Neural cell (in vitro differentiated cells): ENCODE measurements at regions not wholly inside any gene's neighbourhood (a gene's known extent, or its start where the extent isn't known, plus 50 kb on each side); places are given as distances from the start of the nearest gene placed in this dataset.

Experiments used
- H2AFZ ChIP-seq: fragments of 200-600, 300-800 bp; sonication (generic), shearing (Covaris generic); 2 replicates; pipeline ENCODE4 v1.6.0; 2014; ENCODE audit warnings: low read depth, mild to moderate bottlenecking, antibody characterized with exemption, low read length, moderate library complexity
- H3F3A ChIP-seq: fragments of 200-600 bp; shearing (Covaris generic); 2 replicates; pipeline ENCODE4 v1.6.1; 2016; ENCODE audit warnings: mild to moderate bottlenecking, moderate library complexity, mixed read lengths, antibody characterized with exemption, low read length; ENCODE audit not compliant: insufficient read depth, poor library complexity, severe bottlenecking
- H3K27ac ChIP-seq: fragments of 200-600, 300-800 bp; sonication (generic), shearing (Covaris generic); 2 replicates; pipeline ENCODE4 v1.5.1; 2014; ENCODE audit warnings: mild to moderate bottlenecking, low read length, moderate library complexity
- H3K27me3 ChIP-seq: fragments of 300-800, 200-600 bp; sonication (generic), shearing (Covaris generic); 2 replicates; pipeline ENCODE4 v1.6.0; 2014; ENCODE audit warnings: mild to moderate bottlenecking, low read depth, low read length, moderate library complexity; ENCODE audit not compliant: insufficient read depth
- H3K36me3 ChIP-seq: fragments of 300-800, 200-600 bp; sonication (generic), shearing (Covaris generic); 2 replicates; pipeline ENCODE4 v1.5.1; 2014; ENCODE audit warnings: mild to moderate bottlenecking, antibody characterized with exemption, low read length, moderate library complexity; ENCODE audit not compliant: insufficient read depth
- H3K4me2 ChIP-seq: fragments of 300-800, 200-600 bp; sonication (generic), shearing (Covaris generic); 2 replicates; pipeline ENCODE4 v1.6.0; 2014; ENCODE audit warnings: mild to moderate bottlenecking, low read length
- H3K4me3 ChIP-seq: fragments of 300-800, 200-600 bp; sonication (generic), shearing (Covaris generic); 2 replicates; pipeline ENCODE4 v1.5.1; 2014; ENCODE audit warnings: mild to moderate bottlenecking, low read length, moderate library complexity
- H3K79me2 ChIP-seq: fragments of 200-600 bp; shearing (Covaris generic); replicated peaks from 2 replicates; pipeline ENCODE4 v1.6.0; 2014; ENCODE audit warnings: mild to moderate bottlenecking, low read length, moderate library complexity; ENCODE audit not compliant: insufficient read depth
- H3K9ac ChIP-seq: fragments of 300-800, 200-600 bp; sonication (generic), shearing (Covaris generic); 2 replicates; pipeline ENCODE4 v1.6.1; 2016; ENCODE audit warnings: mild to moderate bottlenecking, low read length, mixed read lengths
- H3K9me2 ChIP-seq: fragments of 200-600 bp; shearing (Covaris generic); 2 replicates; pipeline ENCODE4 v1.6.1; 2016; ENCODE audit warnings: mild to moderate bottlenecking, low read length, mixed read lengths; ENCODE audit not compliant: insufficient read depth
- H3K9me3 ChIP-seq: fragments of 200-600, 300-800 bp; sonication (generic), shearing (Covaris generic); 2 replicates; pipeline ENCODE4 v1.6.1; 2016; ENCODE audit warnings: mild to moderate bottlenecking, mixed run types, low read length, moderate library complexity, mixed read lengths
- H4K20me1 ChIP-seq: fragments of 200-600 bp; shearing (Covaris generic); 2 replicates; pipeline ENCODE4 v1.6.1; 2016; ENCODE audit warnings: mild to moderate bottlenecking, mixed run types; ENCODE audit not compliant: insufficient read depth
- CTCF ChIP-seq: fragments of 450-650 bp; IDR thresholded peaks from 2 replicates; pipeline ENCODE4 v1.5.1; 2014; ENCODE audit warnings: antibody characterized with exemption, mild to moderate bottlenecking, moderate library complexity; ENCODE audit not compliant: poor library complexity, severe bottlenecking
- EP300 ChIP-seq: fragments of 450-650 bp; conservative IDR thresholded peaks from 2 replicates; pipeline ENCODE4 v1.6.1; 2014; ENCODE audit warnings: antibody characterized with exemption, mild to moderate bottlenecking, moderate library complexity; ENCODE audit not compliant: poor library complexity, severe bottlenecking
- EZH2 ChIP-seq: fragments of 200-600, 300-800 bp; shearing (Covaris generic), sonication (generic); IDR thresholded peaks from 2 replicates; pipeline ENCODE4 v1.6.1; 2014; ENCODE audit warnings: antibody characterized with exemption, low read length, borderline replicate concordance, mild to moderate bottlenecking; ENCODE audit not compliant: insufficient read depth, poor library complexity, severe bottlenecking
- MXI1 ChIP-seq: fragments of 450-650 bp; conservative IDR thresholded peaks from 2 replicates; pipeline ENCODE4 v1.6.1; 2014; ENCODE audit warnings: antibody characterized with exemption, mild to moderate bottlenecking; ENCODE audit not compliant: poor library complexity, severe bottlenecking
- POLR2AphosphoS5 ChIP-seq: IDR thresholded peaks from 2 replicates; pipeline ENCODE4 v1.6.1; 2012
- RAD21 ChIP-seq: fragments of 450-650 bp; conservative IDR thresholded peaks from 2 replicates; pipeline ENCODE4 v1.6.1; 2014; ENCODE audit warnings: antibody characterized with exemption, mild to moderate bottlenecking, moderate library complexity
- SMC3 ChIP-seq: fragments of 450-650 bp; conservative IDR thresholded peaks from 2 replicates; pipeline ENCODE4 v1.6.1; 2014; ENCODE audit warnings: antibody characterized with exemption, mild to moderate bottlenecking, moderate library complexity; ENCODE audit not compliant: poor library complexity
- TAF1 ChIP-seq: IDR thresholded peaks from 2 replicates; pipeline ENCODE4 v1.6.1; 2012; ENCODE audit warnings: low read depth
- TF ChIP-seq, protein P1 (sequence below): IDR thresholded peaks from 2 replicates; pipeline ENCODE4 v1.6.1; 2012; ENCODE audit warnings: borderline replicate concordance

DNA sequence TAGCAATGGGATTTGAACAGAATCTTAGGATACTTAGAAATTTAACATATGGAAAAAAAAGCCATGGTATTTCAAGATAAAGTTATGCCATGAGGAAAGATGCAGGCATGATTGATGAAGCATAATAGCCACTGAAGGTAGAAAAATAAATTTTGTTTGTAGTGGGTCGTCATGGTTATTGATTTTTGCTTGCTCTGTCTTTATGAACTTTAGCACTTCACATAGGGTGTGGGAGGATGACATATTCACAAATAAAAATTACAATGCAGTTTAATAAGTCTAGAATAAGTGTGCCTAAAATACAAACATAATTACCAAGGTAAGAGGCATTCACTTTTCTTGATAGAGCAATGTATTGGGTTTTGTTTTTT is 129.1 kb upstream of the SEMA3E start:
- Histone ChIP-seq H3K4me2 (no peak overlapping the region), H3K27me3 (no peaks in the 10 kb centered on the region), H3K9me2 (no peaks in the 10 kb centered on the region), H2AFZ (no peak overlapping the region), H3K9me3 (no peaks in the 10 kb centered on the region), H3K4me3 (no peak overlapping the region), H4K20me1 (no peaks in the 10 kb centered on the region), H3K79me2 (no peaks in the 10 kb centered on the region), H3F3A (no peaks in the 10 kb centered on the region), H3K36me3 (no peaks in the 10 kb centered on the region), H3K9ac (no peak overlapping the region), H3K27ac (no peak overlapping the region)
- no peak for TF ChIP-seq SMC3

- Histone ChIP-seq H3K36me3 (no peaks in the 10 kb centered on the region), H3K9me3 (no peaks in the 10 kb centered on the region), H3K79me2 (no peaks in the 10 kb centered on the region), H3F3A (no peaks in the 10 kb centered on the region), H3K9me2 (no peaks in the 10 kb centered on the region), H4K20me1 (no peaks in the 10 kb centered on the region), H3K4me3 (no peak overlapping the region), H3K9ac (no peak overlapping the region), H3K4me2 (no peak overlapping the region), H3K27ac (no peak overlapping the region), H2AFZ (no peak overlapping the region), H3K27me3 (no peaks in the 10 kb centered on the region)
- no peak for TF ChIP-seq EP300
- no peak for TF ChIP-seq POLR2AphosphoS5
- TF ChIP-seq EZH2 = no peak
- no peak for TF ChIP-seq TAF1
- TF ChIP-seq CTCF = no peak
- TF ChIP-seq, protein P1, sequence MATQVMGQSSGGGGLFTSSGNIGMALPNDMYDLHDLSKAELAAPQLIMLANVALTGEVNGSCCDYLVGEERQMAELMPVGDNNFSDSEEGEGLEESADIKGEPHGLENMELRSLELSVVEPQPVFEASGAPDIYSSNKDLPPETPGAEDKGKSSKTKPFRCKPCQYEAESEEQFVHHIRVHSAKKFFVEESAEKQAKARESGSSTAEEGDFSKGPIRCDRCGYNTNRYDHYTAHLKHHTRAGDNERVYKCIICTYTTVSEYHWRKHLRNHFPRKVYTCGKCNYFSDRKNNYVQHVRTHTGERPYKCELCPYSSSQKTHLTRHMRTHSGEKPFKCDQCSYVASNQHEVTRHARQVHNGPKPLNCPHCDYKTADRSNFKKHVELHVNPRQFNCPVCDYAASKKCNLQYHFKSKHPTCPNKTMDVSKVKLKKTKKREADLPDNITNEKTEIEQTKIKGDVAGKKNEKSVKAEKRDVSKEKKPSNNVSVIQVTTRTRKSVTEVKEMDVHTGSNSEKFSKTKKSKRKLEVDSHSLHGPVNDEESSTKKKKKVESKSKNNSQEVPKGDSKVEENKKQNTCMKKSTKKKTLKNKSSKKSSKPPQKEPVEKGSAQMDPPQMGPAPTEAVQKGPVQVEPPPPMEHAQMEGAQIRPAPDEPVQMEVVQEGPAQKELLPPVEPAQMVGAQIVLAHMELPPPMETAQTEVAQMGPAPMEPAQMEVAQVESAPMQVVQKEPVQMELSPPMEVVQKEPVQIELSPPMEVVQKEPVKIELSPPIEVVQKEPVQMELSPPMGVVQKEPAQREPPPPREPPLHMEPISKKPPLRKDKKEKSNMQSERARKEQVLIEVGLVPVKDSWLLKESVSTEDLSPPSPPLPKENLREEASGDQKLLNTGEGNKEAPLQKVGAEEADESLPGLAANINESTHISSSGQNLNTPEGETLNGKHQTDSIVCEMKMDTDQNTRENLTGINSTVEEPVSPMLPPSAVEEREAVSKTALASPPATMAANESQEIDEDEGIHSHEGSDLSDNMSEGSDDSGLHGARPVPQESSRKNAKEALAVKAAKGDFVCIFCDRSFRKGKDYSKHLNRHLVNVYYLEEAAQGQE = no peak
- no peak for TF ChIP-seq RAD21
- no peak for TF ChIP-seq MXI1
- TF ChIP-seq SMC3 = no peak
These were observed 128.6 kb upstream of the SEMA3E start for GRCh38 chr7:83777406-83778072.

DNA sequence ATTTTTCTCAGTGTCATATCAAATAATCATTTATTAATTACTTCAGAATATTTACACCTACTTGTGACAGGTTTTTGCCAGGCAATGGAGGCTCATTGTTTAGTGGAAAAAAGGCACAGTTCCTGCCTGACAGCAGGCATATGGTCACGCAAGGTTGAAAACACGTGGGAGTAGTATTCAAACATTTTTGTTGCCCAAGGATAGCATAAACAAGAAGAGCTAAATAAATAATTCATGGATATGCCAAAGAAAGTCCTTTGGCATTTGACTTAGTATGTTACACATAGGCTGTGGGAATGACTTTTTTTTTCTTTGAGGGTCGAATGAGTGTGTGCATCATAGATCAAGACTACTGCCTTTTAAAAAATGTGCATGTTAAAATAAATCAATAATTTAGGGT is 120.5 kb upstream of the SEMA3E start:
- H3K4me2 ChIP-seq = no peak overlapping the region
- H3K27ac ChIP-seq = no peak overlapping the region
- H3K9me3 ChIP-seq = no peaks in the 10 kb centered on the region
- TF ChIP-seq MXI1 = no peak
- TF ChIP-seq TAF1 = no peak
- no peak for TF ChIP-seq SMC3
- TF ChIP-seq EP300 = no peak
- TF ChIP-seq EZH2 = no peak
- TF ChIP-seq, protein P1 = no peak
- no peak for TF ChIP-seq CTCF
- TF ChIP-seq POLR2AphosphoS5 = no peak
- TF ChIP-seq RAD21 = no peak
- H3K36me3 ChIP-seq = no peaks in the 10 kb centered on the region
- no peaks in the 10 kb centered on the region for H4K20me1 ChIP-seq
- no peaks in the 10 kb centered on the region for H3K79me2 ChIP-seq
- H2AFZ ChIP-seq = no peak overlapping the region
- no peaks in the 10 kb centered on the region for H3K9me2 ChIP-seq
- no peaks in the 10 kb centered on the region for H3K27me3 ChIP-seq
- H3K9ac ChIP-seq = no peak overlapping the region
- no peak overlapping the region for H3K4me3 ChIP-seq
- H3F3A ChIP-seq = no peaks in the 10 kb centered on the region
